NCI-H187 (cell line): ENCODE measurements at regions not wholly inside any gene's neighbourhood (a gene's known extent, or its start where the extent isn't known, plus 50 kb on each side); places are given as distances from the start of the nearest gene placed in this dataset.

Experiments
- DNase-seq, 2 experiments: peaks; one replicate each; lab custom pipeline; 2025; lab: John Stamatoyannopoulos, UW

GRCh38 chr1:36644556-36644955 is 161.8 kb upstream of the CSF3R start:
- DNase-seq = no peak

GRCh38 chr1:36643371-36644270 is 160.9 kb upstream of the CSF3R start:
- no peak for DNase-seq

- no peak for DNase-seq
Measured at GRCh38 chr1:36642802-36643201, 160.1 kb upstream of the CSF3R start.

- DNase-seq = no peak
Measured at GRCh38 chr1:36641776-36642175, 159.1 kb upstream of the CSF3R start.

GRCh38 chr1:36639461-36639860 is 156.7 kb upstream of the CSF3R start:
- DNase-seq = no peak

- DNase-seq = no peak
Measured at GRCh38 chr1:36638268-36638667, 155.6 kb upstream of the CSF3R start.

GRCh38 chr1:36636206-36636605 is 153.5 kb upstream of the CSF3R start:
- DNase-seq = no peak

GRCh38 chr1:36635284-36635683 is 152.6 kb upstream of the CSF3R start:
- DNase-seq = no peak

- no peak for DNase-seq
Measured at GRCh38 chr1:36628804-36629203, 146.1 kb upstream of the CSF3R start.

GRCh38 chr1:36626435-36626834 is 143.7 kb upstream of the CSF3R start:
- DNase-seq = no peak

- DNase-seq = no peak
Measured at GRCh38 chr1:36625935-36626310, 143.2 kb upstream of the CSF3R start.

- DNase-seq = no peak
Measured at GRCh38 chr1:36625253-36625934, 142.7 kb upstream of the CSF3R start.

GRCh38 chr1:36624466-36624865 is 141.8 kb upstream of the CSF3R start:
- DNase-seq = no peak

GRCh38 chr1:36622741-36623648 is 140.3 kb upstream of the CSF3R start:
- DNase-seq = no peak

- no peak for DNase-seq
Measured at GRCh38 chr1:36621531-36621930, 138.8 kb upstream of the CSF3R start.

GRCh38 chr1:36620142-36620541 is 137.4 kb upstream of the CSF3R start:
- no peak for DNase-seq

GRCh38 chr1:36614991-36615390 is 132.3 kb upstream of the CSF3R start:
- DNase-seq = no peak

GRCh38 chr1:36614571-36614970 is 131.9 kb upstream of the CSF3R start:
- DNase-seq = no peak

GRCh38 chr1:36613721-36614120 is 131.0 kb upstream of the CSF3R start:
- DNase-seq = no peak

GRCh38 chr1:36612881-36613280 is 130.2 kb upstream of the CSF3R start:
- DNase-seq = no peak

- no peak for DNase-seq
Measured at GRCh38 chr1:36612121-36612520, 129.4 kb upstream of the CSF3R start.

- DNase-seq = peak; percentile 37 to 69
Measured at GRCh38 chr1:36609241-36610027, 126.7 kb upstream of the CSF3R start.
